B cell (primary cell): ENCODE measurements at regions not wholly inside any gene's neighbourhood (a gene's known extent, or its start where the extent isn't known, plus 50 kb on each side); places are given as distances from the start of the nearest gene placed in this dataset.

ENCODE experiments used
- CTCF ChIP-seq: fragments of 200-600 bp; IDR thresholded peaks from one replicate; pipeline ENCODE4 v1.8.0; 2022; ENCODE audit warnings: antibody characterized with exemption, mild to moderate bottlenecking
- EZH2 ChIP-seq: IDR thresholded peaks from 2 replicates; pipeline ENCODE4 v1.6.1; 2012; ENCODE audit warnings: borderline replicate concordance, low read depth, mild to moderate bottlenecking, moderate library complexity, low read length; ENCODE audit not compliant: insufficient read depth, poor library complexity, severe bottlenecking

- TF ChIP-seq CTCF (no peak), EZH2 (no peak)
Measured at GRCh38 chr20:48489046-48489463, 338.7 kb downstream of the PREX1 start.
